ENCODE measurements at regions not wholly inside any gene's neighbourhood (a gene's known extent, or its start where the extent isn't known, plus 50 kb on each side); places are given as distances from the start of the nearest gene placed in this dataset.

GRCh38 chr14:106842687-106843086 is 1316.3 kb downstream of the TMEM121 start (continued):
- TF ChIP-seq ATF2 (CRISPR knock-in tag; IDR thresholded peaks at IDR 0.05) (0 out of 2 replicates have a peak, but pooled peaks have one; percentile 10), HDAC1 (CRISPR knock-in tag; IDR thresholded peaks at IDR 0.05) (no peak), SAP130 (CRISPR knock-in tag; IDR thresholded peaks at IDR 0.05; ENCODE audit: low read depth) (0 out of 2 replicates have a peak, but pooled peaks have one; percentile 14), ZNF577 (CRISPR knock-in tag; IDR thresholded peaks at IDR 0.05; ENCODE audit: borderline replicate concordance, low read depth) (no peak)

- H3K4me2 ChIP-seq (ENCODE audit: low read depth, low read length), result peak overlapping the region; percentile 96
- H3K9ac ChIP-seq (ENCODE audit: insufficient read depth, low read depth, low read length), result peak overlapping the region; percentile 85
- no peak for TF ChIP-seq TMF1 (CRISPR knock-in tag; IDR thresholded peaks at IDR 0.05; ENCODE audit: low read depth)
- no peak for TF ChIP-seq JUN (CRISPR knock-in tag; IDR thresholded peaks at IDR 0.05)
- TF ChIP-seq CBX1 (IDR thresholded peaks at IDR 0.05; ENCODE audit: low read depth), result no peak
- TF ChIP-seq POLR2G (IDR thresholded peaks at IDR 0.05; ENCODE audit: low read depth, low read length), result peak; percentile 35; the same call in 1 of the 2 replicates
- TF ChIP-seq ZNF276 (CRISPR knock-in tag; IDR thresholded peaks at IDR 0.05; ENCODE audit: low read depth), result no peak
- 0 out of 2 replicates have a peak, but pooled peaks have one; percentile 17 for TF ChIP-seq ZNF709 (CRISPR knock-in tag; IDR thresholded peaks at IDR 0.05)
- no peak for TF ChIP-seq FOXP1 (IDR thresholded peaks at IDR 0.05)
- no peak for TF ChIP-seq FOXP1 (CRISPR knock-in tag; IDR thresholded peaks at IDR 0.05)
- TF ChIP-seq SIX4 (CRISPR knock-in tag; IDR thresholded peaks at IDR 0.05), result no peak
- no peak for TF ChIP-seq PHB2 (IDR thresholded peaks at IDR 0.05; ENCODE audit: partially characterized antibody)
- no peak for TF ChIP-seq ZFX (CRISPR knock-in tag; IDR thresholded peaks at IDR 0.05; ENCODE audit: low read depth)
- peak; percentile 7 for ATAC-seq
- peak overlapping the region; percentile 95 for H3K27ac ChIP-seq (ENCODE audit: extremely low read length, insufficient read depth, low read length)
- peak overlapping the region; percentile 76 to 88 (median 80) for H3K4me3 ChIP-seq (replicated peaks in 1 of 3; ENCODE audit: insufficient read depth in 1 of 3, low read depth in 2 of 3, low read length in 3 of 3)
- intact Hi-C loops (cut with micrococcal nuclease; ENCODE audit: unreplicated experiment), result no loop called here
- WGBS (ENCODE audit: low lambda C conversion rate), result 26% methylated on average over 5 of the region's 6 CpGs
- H3K27me3 ChIP-seq (ENCODE audit: control insufficient read depth in 1 of 2, insufficient read depth in 2 of 2, low read length in 2 of 2), result no peaks in the 10 kb centered on the region
- H3K4me1 ChIP-seq (ENCODE audit: insufficient read depth, low read length), result peaks cover 45% of the 10 kb centered on the region
- no peaks in the 10 kb centered on the region for H3K36me3 ChIP-seq (replicated peaks in 1 of 2; ENCODE audit: control insufficient read depth in 1 of 2, insufficient read depth in 2 of 2, low read length in 2 of 2)
- H3K79me2 ChIP-seq (ENCODE audit: insufficient read depth, low read length), result peaks cover 26% of the 10 kb centered on the region
- FAIRE-seq, result peak; percentile 26
- BruUV-seq (replicated peaks), result no TSS peak
- no peaks in the 10 kb centered on the region for H3K9me3 ChIP-seq (ENCODE audit: low read length)
- CTCF ChIA-PET (ENCODE audit: low intra/inter-chr PET ratio, low total read pairs), result interaction anchor here (1.3 to 4.8 kb wide), 3 partner anchors 12 to 36 kb away, joined by 4 to 54 read pairs (median 21); no protein-coding TSS in a partner anchor
- in situ Hi-C loops (cut with HindIII; ENCODE audit: extremely low pct_ligation_motif_present, low pct_unique_long_range_greater_than_20kb), result no loop called here
- DNase-seq (ENCODE audit: low spot score), result no peak
- no peaks in the 10 kb centered on the region for H4K20me1 ChIP-seq (ENCODE audit: insufficient read depth, low read length)
- H2AFZ ChIP-seq (ENCODE audit: low read length), result peak overlapping the region; percentile 36
- POLR2A ChIA-PET, result interaction anchor here (1.7 to 2.3 kb wide), 2 partner anchors 12 to 30 kb away, joined by 10 to 18 read pairs; no protein-coding TSS in a partner anchor
Observed at GRCh38 chr14:106843386-106843785, 1317.0 kb downstream of the TMEM121 start.

All from HepG2 (cell line).